ENCODE measurements at regions not wholly inside any gene's neighbourhood (a gene's known extent, or its start where the extent isn't known, plus 50 kb on each side); places are given as distances from the start of the nearest gene placed in this dataset.

- TF ChIP-seq EZH2 (IDR thresholded peaks at IDR 0.05) (no peak), POLR2AphosphoS5 (IDR thresholded peaks at IDR 0.05; ENCODE audit: borderline replicate concordance, low read depth, low read length) (no peak)
These were observed 71.0 kb downstream of the MYEOV start for GRCh38 chr11:69364921-69365320.

All from SK-N-MC (cell line).